Stomach (tissue), 8 donors: ENCODE measurements at regions not wholly inside any gene's neighbourhood (a gene's known extent, or its start where the extent isn't known, plus 50 kb on each side); places are given as distances from the start of the nearest gene placed in this dataset.
"Not testable (repeated sequence)": the region's sequence is repeated elsewhere in the genome, so short reads cannot be mapped to it uniquely, and the experiment has no call there.

Source experiments
- DNase-seq, 2 donors: peaks; one replicate each; pipeline versions ENCODE4 v3.0.0 to v3.0.0-alpha.2; 2013 to 2019
- H3K27ac ChIP-seq, 5 donors: fragments of 200-600 bp in 4 of 5; sonication (generic) in 4 of 5; one replicate each; pipeline ENCODE4 v1.5.1; 2013 to 2019; ENCODE audit warnings: mild to moderate bottlenecking in 1 of 5, moderate library complexity in 1 of 5
- H3K27me3 ChIP-seq, 3 donors: fragments of 200-600 bp; sonication (generic); one replicate each; pipeline ENCODE4 v1.5.1; 2017 to 2019; ENCODE audit warnings: mixed run types in 1 of 3
- H3K36me3 ChIP-seq, 4 donors: fragments of 200-600 bp; sonication (generic); 1 replicate in 3 of 4; 2 replicates in 1 of 4; pipeline ENCODE4 v1.5.1; 2016 to 2019
- H3K4me1 ChIP-seq, 4 donors: fragments of 200-600 bp; sonication (generic); one replicate each; pipeline ENCODE4 v1.5.1; 2016 to 2019
- H3K4me3 ChIP-seq, 4 donors: fragments of 200-600 bp; sonication (generic) in 3 of 4; one replicate each; pipeline ENCODE4 v1.5.1; 2016 to 2019; ENCODE audit warnings: mild to moderate bottlenecking in 1 of 4
- H3K9me3 ChIP-seq, 4 donors: fragments of 200-600 bp; sonication (generic); one replicate each; pipeline ENCODE4 v1.5.1; 2016 to 2019
- CTCF ChIP-seq, 7 experiments: fragments of 450-650 bp in 4 of 7; fragments of 200-600 bp in 3 of 7; sonication (generic) in 3 of 7; IDR thresholded peaks; one replicate each; pipeline ENCODE4 v1.5.1; 2016 to 2019; ENCODE audit warnings: antibody characterized with exemption in 7 of 7, control low read depth in 2 of 7, mild to moderate bottlenecking in 1 of 7
- EP300 ChIP-seq: sonication (generic); formaldehyde crosslinking; IDR thresholded peaks from one replicate; pipeline ENCODE4 v1.6.1; 2017; ENCODE audit warnings: antibody characterized with exemption
- POLR2A ChIP-seq, 4 donors: fragments of 450-650 bp; IDR thresholded peaks; one replicate each; pipeline ENCODE4 v1.6.1; 2016; ENCODE audit warnings: antibody characterized with exemption in 4 of 4, control low read depth in 2 of 4, mild to moderate bottlenecking in 1 of 4, moderate library complexity in 1 of 4
- POLR2AphosphoS5 ChIP-seq, 3 donors: sonication (generic); formaldehyde crosslinking; IDR thresholded peaks; one replicate each; pipeline ENCODE4 v1.6.1; 2016; ENCODE audit warnings: antibody characterized with exemption in 3 of 3
- WGBS, 5 donors: extraction: QIAGEN DNeasy Blood & Tissue Kit in 3 of 5; methylation state at CpG; one replicate each; pipeline versions ENCODE4 v1.1.5 to v1.1.7; 2013 to 2018; 5-methylcytosine and 5-hydroxymethylcytosine counted together
- intact Hi-C: fragments of 100-400 bp; cut with DNase I; formaldehyde crosslinking; loops from one replicate; pipeline ENCODE4 v1.15.1; 2023; ENCODE audit warnings: low total_unique reads
- donor health status: healthy with polysubstance abuse.
- donor health status: Bipolar disorder and iron deficiency.
- donor health status: healthy.

DNA sequence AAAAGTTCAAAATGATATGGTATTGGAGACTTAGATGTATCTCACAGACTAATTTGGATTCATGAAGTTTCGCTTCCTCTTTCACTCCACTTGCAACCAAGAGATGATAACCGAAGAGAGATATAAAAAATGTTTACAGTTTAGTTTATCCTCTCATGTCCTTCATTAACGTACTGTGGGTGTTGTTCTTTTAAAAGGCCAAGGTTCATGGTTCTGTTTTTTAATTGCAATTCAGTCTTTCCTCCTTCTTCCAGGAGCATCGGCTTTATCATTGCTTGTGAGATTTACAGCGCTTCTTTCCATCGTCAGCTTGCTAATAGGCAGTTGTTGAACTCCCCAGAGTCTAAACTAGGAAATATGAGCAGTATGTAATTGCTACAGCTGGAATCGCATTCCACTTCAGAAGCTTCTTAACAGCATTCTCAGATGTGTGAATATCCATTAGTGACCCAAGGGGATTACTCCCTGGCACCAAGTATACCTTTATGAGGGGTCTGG lies 75.9 kb upstream of the HGF start:
- H3K4me3 ChIP-seq: no peak overlapping the region
- WGBS, 5 donors: 46 to 75% (median 60%) methylated on average over 7 of the region's 7 CpGs
- DNase-seq: peak in 1 of 2 donors; percentile 31
- no peaks in the 10 kb centered on the region for H3K27me3 ChIP-seq
- intact Hi-C loops: no loop called here
- H3K27ac ChIP-seq: peak overlapping the region in 4 of 5 donors; percentile 3 to 63 (median 40)
- no peaks in the 10 kb centered on the region for H3K4me1 ChIP-seq
- no peaks in the 10 kb centered on the region for H3K36me3 ChIP-seq
- no peak for TF ChIP-seq POLR2AphosphoS5 (IDR thresholded peaks at IDR 0.05)
- TF ChIP-seq POLR2A (IDR thresholded peaks at IDR 0.05): no peak
- TF ChIP-seq EP300: no peak
- peaks cover 0 to 3% (median 0%) of the 10 kb centered on the region in 4 donors for H3K9me3 ChIP-seq

DNA sequence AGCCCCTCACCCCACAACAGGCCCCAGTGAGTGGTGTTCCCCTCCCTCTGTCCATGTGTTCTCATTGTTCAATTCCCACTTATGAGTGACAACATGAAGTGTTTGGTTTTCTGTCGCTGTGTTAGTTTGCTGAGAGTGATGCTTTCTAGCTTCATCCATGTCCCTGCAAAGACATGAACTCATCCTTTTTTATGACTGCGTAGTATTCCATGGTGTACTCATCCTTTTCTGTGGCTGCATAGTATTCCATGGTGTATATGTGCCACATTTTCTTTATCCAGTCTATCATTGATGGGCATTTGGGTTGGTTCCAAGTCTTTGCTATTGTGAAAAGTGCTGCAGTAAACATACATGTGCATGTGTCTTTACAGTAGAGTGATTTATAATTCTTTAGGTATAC lies 73.8 kb upstream of the HGF start:
- H3K36me3 ChIP-seq, DNase-seq, H3K27me3 ChIP-seq, H3K4me1 ChIP-seq, intact Hi-C loops, H3K9me3 ChIP-seq, H3K27ac ChIP-seq, H3K4me3 ChIP-seq: not testable (repeated sequence)
- WGBS, 5 donors: 85 to 94% (median 92%) methylated on average over 2 of the region's 2 CpGs

- intact Hi-C loops: no loop called here
- H3K4me3 ChIP-seq: no peak overlapping the region
Measured at GRCh38 chr7:81842361-81842760, 72.5 kb upstream of the HGF start.

DNA sequence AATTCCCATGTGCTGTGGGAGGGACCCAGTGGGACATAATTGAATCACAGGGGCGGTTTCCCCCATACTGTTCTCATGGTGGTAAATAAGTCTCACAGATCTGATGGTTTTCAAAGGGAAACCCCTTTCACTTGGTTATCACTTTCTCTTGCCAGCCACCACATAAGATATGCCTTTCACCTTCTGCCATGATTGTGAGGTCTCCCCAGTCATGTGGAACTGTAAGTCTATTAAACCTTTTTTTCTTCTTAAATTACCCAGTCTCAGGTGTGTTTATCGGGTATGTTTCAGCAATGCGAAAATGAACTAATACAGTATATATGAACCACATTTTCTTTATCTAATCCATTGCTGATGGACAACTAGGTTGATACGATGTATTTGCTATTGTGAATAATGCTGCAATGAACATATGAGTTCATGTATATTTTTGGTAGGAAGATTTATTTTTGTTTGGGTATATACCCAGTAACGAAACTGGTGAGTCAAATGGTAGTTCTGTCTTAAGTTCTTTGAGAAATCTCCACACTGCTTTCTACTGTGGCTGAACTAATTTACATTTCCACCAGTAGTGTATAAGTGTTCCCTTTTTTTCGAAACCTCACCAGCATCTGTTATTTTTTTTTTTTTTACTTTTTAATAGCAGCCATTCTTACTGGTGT lies 70.0 kb upstream of the HGF start:
- intact Hi-C loops: no loop called here
- TF ChIP-seq POLR2AphosphoS5 (IDR thresholded peaks at IDR 0.05): no peak
- TF ChIP-seq EP300: no peak
- no peak for TF ChIP-seq CTCF (IDR thresholded peaks at IDR 0.05)
- TF ChIP-seq POLR2A (IDR thresholded peaks at IDR 0.05): no peak
- no peaks in the 10 kb centered on the region for H3K27me3 ChIP-seq
- H3K9me3 ChIP-seq: peaks cover 0 to 4% (median 2%) of the 10 kb centered on the region in 4 donors
- WGBS, 5 donors: 86 to 96% (median 94%) methylated on average over 6 of the region's 6 CpGs
- no peak overlapping the region for H3K4me3 ChIP-seq
- no peak overlapping the region for H3K27ac ChIP-seq
- no peak for DNase-seq
- no peaks in the 10 kb centered on the region for H3K36me3 ChIP-seq
- no peaks in the 10 kb centered on the region for H3K4me1 ChIP-seq

More at GRCh38 chr7:81842361-81842760, 72.5 kb upstream of the HGF start:
- Histone ChIP-seq H3K27ac (no peak overlapping the region), H3K36me3 (no peaks in the 10 kb centered on the region), H3K9me3 (peaks cover 0 to 4% (median 2%) of the 10 kb centered on the region in 4 donors), H3K27me3 (no peaks in the 10 kb centered on the region), H3K4me1 (no peaks in the 10 kb centered on the region)
- TF ChIP-seq POLR2AphosphoS5 (IDR thresholded peaks at IDR 0.05): no peak
- TF ChIP-seq EP300: no peak
- TF ChIP-seq POLR2A (IDR thresholded peaks at IDR 0.05): no peak
- TF ChIP-seq CTCF (IDR thresholded peaks at IDR 0.05): no peak
- 54 to 69% (median 64%) methylated on average over 2 of the region's 2 CpGs for WGBS, 5 donors
- DNase-seq: peak in 1 of 2 donors; percentile 2

- intact Hi-C loops: no loop called here
- H3K4me1 ChIP-seq: no peaks in the 10 kb centered on the region
- H3K9me3 ChIP-seq: peaks cover 0 to 27% (median 12%) of the 10 kb centered on the region in 4 donors
- H3K36me3 ChIP-seq: no peaks in the 10 kb centered on the region
- no peak overlapping the region for H3K4me3 ChIP-seq
- TF ChIP-seq EP300 (no peak), CTCF (IDR thresholded peaks at IDR 0.05) (no peak), POLR2A (IDR thresholded peaks at IDR 0.05) (no peak), POLR2AphosphoS5 (IDR thresholded peaks at IDR 0.05) (no peak)
- no peak overlapping the region for H3K27ac ChIP-seq
- no peaks in the 10 kb centered on the region for H3K27me3 ChIP-seq
- DNase-seq: no peak
Measured at GRCh38 chr7:81833401-81833800, 63.6 kb upstream of the HGF start.
